Suprapubic skin (tissue), 4 donors: ENCODE measurements at regions not wholly inside any gene's neighbourhood (a gene's known extent, or its start where the extent isn't known, plus 50 kb on each side); places are given as distances from the start of the nearest gene placed in this dataset.

ENCODE experiments used
- EP300 ChIP-seq: sonication (generic); formaldehyde crosslinking; IDR thresholded peaks from one replicate; pipeline ENCODE4 v1.6.1; 2017; ENCODE audit warnings: antibody characterized with exemption
- POLR2A ChIP-seq, 2 donors: fragments of 450-650 bp; IDR thresholded peaks; one replicate each; pipeline ENCODE4 v1.6.1; 2017; ENCODE audit warnings: antibody characterized with exemption in 2 of 2, mild to moderate bottlenecking in 2 of 2, moderate library complexity in 2 of 2
- POLR2AphosphoS5 ChIP-seq, 3 donors: sonication (generic); formaldehyde crosslinking; IDR thresholded peaks; one replicate each; pipeline ENCODE4 v1.6.1; 2017; ENCODE audit warnings: antibody characterized with exemption in 3 of 3
- TF ChIP-seq, protein P1 (sequence below), 2 donors: fragments of 200-600 bp in 1 of 2; fragments of 450-650 bp in 1 of 2; sonication (generic) in 1 of 2; IDR thresholded peaks; one replicate each; pipeline ENCODE4 v1.5.1; 2016 to 2019; ENCODE audit warnings: antibody characterized with exemption in 2 of 2, mild to moderate bottlenecking in 1 of 2, moderate library complexity in 1 of 2

DNA sequence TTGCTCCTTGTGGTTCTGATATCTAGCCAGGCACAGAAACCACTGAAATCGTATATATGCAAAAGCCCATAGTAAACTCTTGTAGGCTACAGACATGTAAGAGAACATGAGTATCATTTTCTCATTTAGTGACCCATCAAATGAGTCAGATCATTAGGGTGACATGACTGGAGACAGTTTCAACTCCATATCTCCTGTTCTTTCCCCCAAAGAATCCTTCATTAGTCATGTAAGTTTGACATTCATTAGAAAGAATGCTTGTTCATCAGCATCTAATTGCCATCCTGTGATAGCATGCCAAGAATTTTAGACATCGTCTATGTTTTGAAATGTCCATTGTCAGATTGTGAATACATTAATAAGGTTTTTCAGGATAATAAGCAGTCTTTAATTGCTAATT, 264.9 kb upstream of the TPM1 start:
- TF ChIP-seq, protein P1, sequence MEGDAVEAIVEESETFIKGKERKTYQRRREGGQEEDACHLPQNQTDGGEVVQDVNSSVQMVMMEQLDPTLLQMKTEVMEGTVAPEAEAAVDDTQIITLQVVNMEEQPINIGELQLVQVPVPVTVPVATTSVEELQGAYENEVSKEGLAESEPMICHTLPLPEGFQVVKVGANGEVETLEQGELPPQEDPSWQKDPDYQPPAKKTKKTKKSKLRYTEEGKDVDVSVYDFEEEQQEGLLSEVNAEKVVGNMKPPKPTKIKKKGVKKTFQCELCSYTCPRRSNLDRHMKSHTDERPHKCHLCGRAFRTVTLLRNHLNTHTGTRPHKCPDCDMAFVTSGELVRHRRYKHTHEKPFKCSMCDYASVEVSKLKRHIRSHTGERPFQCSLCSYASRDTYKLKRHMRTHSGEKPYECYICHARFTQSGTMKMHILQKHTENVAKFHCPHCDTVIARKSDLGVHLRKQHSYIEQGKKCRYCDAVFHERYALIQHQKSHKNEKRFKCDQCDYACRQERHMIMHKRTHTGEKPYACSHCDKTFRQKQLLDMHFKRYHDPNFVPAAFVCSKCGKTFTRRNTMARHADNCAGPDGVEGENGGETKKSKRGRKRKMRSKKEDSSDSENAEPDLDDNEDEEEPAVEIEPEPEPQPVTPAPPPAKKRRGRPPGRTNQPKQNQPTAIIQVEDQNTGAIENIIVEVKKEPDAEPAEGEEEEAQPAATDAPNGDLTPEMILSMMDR (IDR thresholded peaks at IDR 0.05): no peak
- TF ChIP-seq EP300: no peak
- TF ChIP-seq POLR2A (IDR thresholded peaks at IDR 0.05): no peak
- TF ChIP-seq POLR2AphosphoS5 (IDR thresholded peaks at IDR 0.05): no peak
